ENCODE measurements at regions not wholly inside any gene's neighbourhood (a gene's known extent, or its start where the extent isn't known, plus 50 kb on each side); places are given as distances from the start of the nearest gene placed in this dataset.

GRCh38 chr2:217402761-217403383, 543.0 kb upstream of the TNP1 start:
- DNase-seq (ENCODE audit: low read depth): peak; percentile 39
- TF ChIP-seq, protein P1, sequence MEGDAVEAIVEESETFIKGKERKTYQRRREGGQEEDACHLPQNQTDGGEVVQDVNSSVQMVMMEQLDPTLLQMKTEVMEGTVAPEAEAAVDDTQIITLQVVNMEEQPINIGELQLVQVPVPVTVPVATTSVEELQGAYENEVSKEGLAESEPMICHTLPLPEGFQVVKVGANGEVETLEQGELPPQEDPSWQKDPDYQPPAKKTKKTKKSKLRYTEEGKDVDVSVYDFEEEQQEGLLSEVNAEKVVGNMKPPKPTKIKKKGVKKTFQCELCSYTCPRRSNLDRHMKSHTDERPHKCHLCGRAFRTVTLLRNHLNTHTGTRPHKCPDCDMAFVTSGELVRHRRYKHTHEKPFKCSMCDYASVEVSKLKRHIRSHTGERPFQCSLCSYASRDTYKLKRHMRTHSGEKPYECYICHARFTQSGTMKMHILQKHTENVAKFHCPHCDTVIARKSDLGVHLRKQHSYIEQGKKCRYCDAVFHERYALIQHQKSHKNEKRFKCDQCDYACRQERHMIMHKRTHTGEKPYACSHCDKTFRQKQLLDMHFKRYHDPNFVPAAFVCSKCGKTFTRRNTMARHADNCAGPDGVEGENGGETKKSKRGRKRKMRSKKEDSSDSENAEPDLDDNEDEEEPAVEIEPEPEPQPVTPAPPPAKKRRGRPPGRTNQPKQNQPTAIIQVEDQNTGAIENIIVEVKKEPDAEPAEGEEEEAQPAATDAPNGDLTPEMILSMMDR (IDR thresholded peaks at IDR 0.05; ENCODE audit: low read length, missing control alignments): no peak
- H3K4me3 ChIP-seq (replicated peaks; ENCODE audit: low read depth, low read length): no peak overlapping the region

- TF ChIP-seq, protein P1 (IDR thresholded peaks at IDR 0.05; ENCODE audit: low read length, missing control alignments): no peak
- DNase-seq (ENCODE audit: low read depth): no peak
- H3K4me3 ChIP-seq (replicated peaks; ENCODE audit: low read depth, low read length): no peak overlapping the region
Observed at GRCh38 chr2:217402144-217402543, 542.3 kb upstream of the TNP1 start.

- DNase-seq (ENCODE audit: low read depth): peak; percentile 10
- H3K4me3 ChIP-seq (replicated peaks; ENCODE audit: low read depth, low read length): no peak overlapping the region
- TF ChIP-seq, protein P1 (IDR thresholded peaks at IDR 0.05; ENCODE audit: low read length, missing control alignments): no peak
Observed at GRCh38 chr2:217399291-217399690, 539.4 kb upstream of the TNP1 start.

GRCh38 chr2:217398860-217399259, 539.0 kb upstream of the TNP1 start:
- H3K4me3 ChIP-seq (replicated peaks; ENCODE audit: low read depth, low read length): no peak overlapping the region

DNA sequence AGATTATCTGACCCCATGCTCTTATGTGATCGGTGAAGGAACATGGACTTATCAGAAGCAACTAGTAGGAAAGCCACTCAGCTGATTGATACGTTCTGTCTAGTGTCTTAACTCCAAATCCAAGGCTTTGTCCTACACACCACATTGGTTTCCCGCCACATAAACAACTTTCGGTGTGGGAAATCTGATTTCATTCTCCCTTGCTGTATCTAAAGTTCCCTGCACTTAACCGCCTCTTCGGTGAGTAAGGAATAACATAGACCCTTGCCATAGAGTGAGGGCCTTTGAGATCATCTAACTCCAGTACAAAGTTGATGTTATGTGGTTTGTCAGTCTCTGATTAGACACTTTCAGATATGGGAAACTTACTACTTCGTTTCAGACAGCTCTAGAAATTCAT, 538.2 kb upstream of the TNP1 start:
- no peak overlapping the region for H3K4me3 ChIP-seq (replicated peaks; ENCODE audit: low read depth, low read length)
- no peak for DNase-seq (ENCODE audit: low read depth)
- TF ChIP-seq, protein P1 (IDR thresholded peaks at IDR 0.05; ENCODE audit: low read length, missing control alignments): no peak

More at GRCh38 chr2:217398860-217399259, 539.0 kb upstream of the TNP1 start:
- DNase-seq (ENCODE audit: low read depth): no peak
- TF ChIP-seq, protein P1 (IDR thresholded peaks at IDR 0.05; ENCODE audit: low read length, missing control alignments): no peak

- no peak for DNase-seq (ENCODE audit: low read depth)
Observed at GRCh38 chr2:217396586-217396985, 536.7 kb upstream of the TNP1 start.

More at GRCh38 chr2:217396586-217396985, 536.7 kb upstream of the TNP1 start:
- TF ChIP-seq, protein P1 (IDR thresholded peaks at IDR 0.05; ENCODE audit: low read length, missing control alignments): no peak
- H3K4me3 ChIP-seq (replicated peaks; ENCODE audit: low read depth, low read length): no peak overlapping the region

Measured in fibroblast of pulmonary artery (primary cell).